GM12874 (cell line): ENCODE measurements at regions not wholly inside any gene's neighbourhood (a gene's known extent, or its start where the extent isn't known, plus 50 kb on each side); places are given as distances from the start of the nearest gene placed in this dataset.

Experiments used
- TF ChIP-seq, protein P1 (sequence below): IDR thresholded peaks from 2 replicates; pipeline ENCODE4 v1.5.1; 2011; ENCODE audit warnings: low read depth, mild to moderate bottlenecking, control low read depth, low read length, moderate library complexity; ENCODE audit not compliant: insufficient read depth

DNA sequence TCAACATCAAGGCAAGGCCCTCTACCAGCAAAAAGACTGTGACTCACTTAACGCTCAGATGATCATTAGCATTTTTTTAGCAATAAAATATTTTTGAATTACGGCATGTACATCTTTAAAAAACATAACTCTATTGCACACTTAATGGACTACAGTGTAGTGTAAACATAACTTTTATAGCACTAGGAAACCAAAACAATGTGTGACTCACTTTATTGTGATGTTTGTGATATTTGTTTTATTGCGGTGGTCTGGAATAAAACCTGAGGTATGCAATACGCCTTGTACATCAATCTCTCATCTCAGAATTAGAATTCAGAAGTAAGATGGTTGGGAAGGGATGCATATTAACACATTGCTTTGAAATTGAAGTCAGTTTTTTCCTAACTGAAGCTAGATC lies 106.9 kb upstream of the PTCH1 start:
- TF ChIP-seq, protein P1, sequence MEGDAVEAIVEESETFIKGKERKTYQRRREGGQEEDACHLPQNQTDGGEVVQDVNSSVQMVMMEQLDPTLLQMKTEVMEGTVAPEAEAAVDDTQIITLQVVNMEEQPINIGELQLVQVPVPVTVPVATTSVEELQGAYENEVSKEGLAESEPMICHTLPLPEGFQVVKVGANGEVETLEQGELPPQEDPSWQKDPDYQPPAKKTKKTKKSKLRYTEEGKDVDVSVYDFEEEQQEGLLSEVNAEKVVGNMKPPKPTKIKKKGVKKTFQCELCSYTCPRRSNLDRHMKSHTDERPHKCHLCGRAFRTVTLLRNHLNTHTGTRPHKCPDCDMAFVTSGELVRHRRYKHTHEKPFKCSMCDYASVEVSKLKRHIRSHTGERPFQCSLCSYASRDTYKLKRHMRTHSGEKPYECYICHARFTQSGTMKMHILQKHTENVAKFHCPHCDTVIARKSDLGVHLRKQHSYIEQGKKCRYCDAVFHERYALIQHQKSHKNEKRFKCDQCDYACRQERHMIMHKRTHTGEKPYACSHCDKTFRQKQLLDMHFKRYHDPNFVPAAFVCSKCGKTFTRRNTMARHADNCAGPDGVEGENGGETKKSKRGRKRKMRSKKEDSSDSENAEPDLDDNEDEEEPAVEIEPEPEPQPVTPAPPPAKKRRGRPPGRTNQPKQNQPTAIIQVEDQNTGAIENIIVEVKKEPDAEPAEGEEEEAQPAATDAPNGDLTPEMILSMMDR: no peak

DNA sequence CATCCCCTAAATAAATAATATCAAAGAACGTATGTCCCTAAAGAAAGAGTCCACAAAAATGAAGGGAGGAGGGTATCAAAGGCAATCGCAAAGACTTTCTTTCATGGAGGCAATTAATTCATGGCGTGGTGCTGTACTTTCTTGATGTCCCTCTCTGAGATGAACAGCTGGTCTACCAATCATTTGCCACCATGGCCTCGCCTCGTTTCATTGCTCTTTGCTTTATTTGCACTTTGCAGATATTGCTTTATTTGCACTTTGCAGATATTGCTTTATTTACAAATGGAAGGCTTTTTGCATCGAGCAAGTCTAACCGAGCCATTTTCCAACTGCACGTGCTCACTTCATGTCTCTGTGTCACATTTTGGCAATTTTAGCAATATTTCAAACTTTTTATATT lies 104.0 kb upstream of the PTCH1 start:
- TF ChIP-seq, protein P1: no peak

DNA sequence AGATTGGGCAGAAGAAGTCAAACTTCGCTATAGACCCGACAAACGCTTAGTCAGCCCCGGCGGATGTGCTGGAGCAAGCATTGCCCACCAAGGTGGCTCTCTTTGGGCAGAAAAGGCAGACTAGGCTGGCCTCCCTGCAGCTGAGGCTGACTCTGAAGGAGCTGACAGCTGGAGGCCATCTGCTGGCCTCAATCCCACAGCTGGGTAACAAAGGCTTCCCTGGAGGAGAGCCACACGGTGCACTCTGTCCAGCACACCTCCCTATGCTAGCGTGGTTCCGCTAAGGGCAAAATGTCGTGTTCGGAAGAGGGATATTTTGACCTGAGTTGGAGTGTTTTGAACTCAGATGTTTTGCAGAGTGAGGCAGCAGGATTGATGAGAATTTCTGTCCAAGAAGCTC lies 103.5 kb upstream of the PTCH1 start:
- TF ChIP-seq, protein P1: no peak

DNA sequence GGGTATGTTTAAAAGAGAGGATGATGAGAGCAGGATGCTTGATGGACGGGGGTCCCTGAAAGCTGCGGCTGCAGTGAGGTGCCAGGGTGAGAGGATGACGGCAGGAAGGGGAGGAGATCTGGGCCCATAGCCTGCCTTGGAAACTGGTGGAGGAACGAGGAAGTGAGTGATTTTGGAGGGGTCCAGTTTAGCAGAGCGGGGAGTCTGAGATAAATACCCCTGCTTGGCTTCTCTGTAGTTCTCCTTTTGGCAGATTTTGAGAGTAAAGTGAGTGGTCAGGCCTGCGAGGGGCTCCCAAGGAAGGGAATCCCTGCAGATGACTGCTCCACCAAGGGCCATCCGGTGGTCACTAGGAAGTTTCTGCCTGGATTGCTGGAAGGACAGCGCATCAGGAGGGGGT lies 98.5 kb upstream of the PTCH1 start:
- TF ChIP-seq, protein P1: no peak

DNA sequence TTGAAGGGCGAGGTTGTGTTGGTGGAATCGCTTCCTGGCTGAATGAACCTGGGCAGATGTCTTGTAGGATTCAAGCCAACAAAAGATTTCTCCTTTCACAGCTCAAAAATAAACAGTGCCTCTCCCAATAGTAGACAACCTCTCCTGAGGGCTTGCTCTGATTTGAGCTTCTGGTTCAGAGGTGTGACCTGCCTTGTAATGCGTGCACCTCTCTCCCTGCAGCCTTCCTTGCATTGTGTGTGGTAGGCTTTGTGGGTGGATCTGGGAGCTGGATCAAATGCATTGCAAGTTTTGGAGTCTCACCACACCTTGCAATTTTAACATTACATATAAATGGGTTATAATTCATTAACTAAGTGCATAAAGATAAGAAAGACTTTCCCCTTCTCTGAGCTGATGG lies 96.9 kb upstream of the PTCH1 start:
- TF ChIP-seq, protein P1: no peak

DNA sequence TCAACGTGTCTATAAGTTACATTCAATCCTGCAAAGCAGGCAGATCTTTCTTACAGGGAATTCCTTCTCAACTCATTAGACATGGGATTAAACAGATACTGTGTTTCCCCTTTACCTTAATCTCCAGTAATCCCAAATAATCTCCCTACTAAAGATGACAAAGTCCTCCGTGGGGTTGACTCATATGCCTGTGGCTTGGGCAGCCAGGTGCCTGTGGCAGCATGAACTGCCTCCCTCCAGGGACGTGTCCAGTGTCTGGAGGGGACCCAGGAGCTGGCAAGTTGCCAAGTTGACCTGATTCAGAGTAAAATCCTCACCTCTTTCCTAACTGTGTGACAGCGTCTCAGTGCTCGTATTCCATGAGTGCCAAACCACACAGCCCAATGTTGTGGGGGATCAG lies 94.6 kb upstream of the PTCH1 start:
- TF ChIP-seq, protein P1: no peak

DNA sequence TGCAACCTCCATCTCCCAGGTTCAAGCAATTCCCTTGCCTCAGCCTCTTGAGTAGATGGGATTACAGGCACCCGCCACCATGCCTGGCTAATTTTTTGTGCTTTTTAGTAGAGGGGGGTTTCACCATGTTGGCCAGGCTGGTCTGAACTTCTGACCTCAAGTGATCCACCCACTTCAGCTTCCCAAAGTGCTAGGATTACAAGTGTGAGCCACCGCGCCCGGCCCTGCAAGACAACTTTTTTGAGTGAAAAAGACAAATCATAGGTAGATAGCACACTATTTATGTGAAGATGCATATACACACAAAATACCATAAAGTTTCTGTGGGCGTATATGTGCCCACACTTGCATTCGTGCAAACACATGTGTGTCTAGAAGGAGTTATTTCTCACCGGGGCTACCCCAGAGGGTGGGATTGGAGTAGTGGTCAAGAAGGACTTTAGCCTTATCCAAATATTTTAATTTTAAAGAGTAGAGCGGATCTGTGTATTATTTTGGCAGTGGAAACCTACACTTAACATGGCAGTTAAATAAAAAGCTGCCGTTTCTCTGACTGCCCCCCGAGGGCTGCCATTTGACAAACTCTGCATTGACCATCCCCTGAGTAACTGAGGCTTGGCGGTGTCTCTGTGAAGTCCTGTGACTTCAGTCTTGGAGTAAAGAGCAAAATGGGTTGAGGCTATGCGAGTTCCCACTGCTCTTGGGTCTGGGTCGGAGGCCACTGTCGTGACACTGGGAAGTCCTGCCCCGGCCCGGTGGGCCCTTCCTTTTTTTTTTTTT lies 93.4 kb upstream of the PTCH1 start:
- TF ChIP-seq, protein P1: no peak

DNA sequence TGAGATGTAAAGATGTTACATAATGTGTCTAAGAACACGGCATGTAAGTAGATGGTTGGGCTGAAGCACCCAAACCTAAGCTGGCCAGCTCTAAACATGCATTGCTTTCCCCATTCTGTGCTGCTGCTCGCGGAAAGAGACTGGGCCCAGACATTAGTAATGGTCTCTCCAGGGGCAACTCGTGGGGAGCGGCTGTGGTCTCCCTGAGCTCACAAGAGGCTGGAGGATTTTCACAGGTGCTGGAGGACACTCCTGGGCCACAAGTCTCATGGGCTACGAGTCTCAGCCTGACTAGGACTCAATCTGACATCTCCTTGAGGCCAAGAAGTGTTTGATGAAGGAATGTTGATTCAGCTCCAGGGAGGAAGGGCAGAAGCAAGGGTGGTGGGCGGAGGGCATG lies 92.7 kb upstream of the PTCH1 start:
- TF ChIP-seq, protein P1: no peak
